K562 (cell line): ENCODE measurements at regions not wholly inside any gene's neighbourhood (a gene's known extent, or its start where the extent isn't known, plus 50 kb on each side); places are given as distances from the start of the nearest gene placed in this dataset.

Source experiments
- ATAC-seq: fragments of 200-7000 bp; cut with Tn5 transposase; 3 replicates; pipeline ENCODE4 v1.9.1; 2020; ENCODE audit warnings: moderate library complexity
- BruUV-seq: library from RNA; stranded (reverse); fragments of 400-500 nt; replicated peaks from 2 replicates; lab custom pipeline; 2021; lab: Mats Ljungman, UMichigan
- CTCF ChIA-PET: fragments of 300-600 bp; formaldehyde crosslinking; extraction: SDS; loops from one replicate; lab custom pipeline; 2021; ENCODE audit warnings: low intra/inter-chr PET ratio; lab: Yijun Ruan, JAX
- POLR2A ChIA-PET: fragments of 300-600, 350-650 bp; sonication (Branson Sonifier 250); formaldehyde crosslinking; extraction: SDS; loops from one replicate; lab custom pipeline; 2021; ENCODE audit warnings: antibody characterized with exemption, inconsistent platforms; lab: Yijun Ruan, JAX
- DNase-seq, 4 experiments: peaks; one replicate each; pipeline versions ENCODE4 v3.0.0 to v3.0.0-alpha.2; 2011 to 2018; ENCODE audit warnings: low spot score in 3 of 4, mixed read lengths in 3 of 4; ENCODE audit errors: extremely low read depth in 1 of 4
- FAIRE-seq: peaks from 2 replicates; lab custom pipeline; 2011; peaks lifted over from hg19 to GRCh38; lab: Jason Lieb, UNC
- H2AFZ ChIP-seq: 2 replicates; pipeline ENCODE4 v1.6.0; 2011; ENCODE audit warnings: low read depth, low read length, control low read depth, inconsistent platforms
- H3K27ac ChIP-seq: fragments of 200-600 bp; 3 replicates; pipeline ENCODE4 v1.8.0; 2011; ENCODE audit warnings: low read depth, mild to moderate bottlenecking, control low read depth, inconsistent platforms, low read length, moderate library complexity, mixed read lengths; ENCODE audit errors: extremely low read depth
- H3K27me3 ChIP-seq, 2 experiments: fragments of 300-600 bp in 1 of 2; 2 replicates in 1 of 2; 3 replicates in 1 of 2; pipeline versions ENCODE4 v1.6.0 to v1.8.0; 2011; ENCODE audit warnings: inconsistent platforms in 2 of 2, low read length in 2 of 2, mild to moderate bottlenecking in 1 of 2, mixed read lengths in 1 of 2, moderate library complexity in 1 of 2; ENCODE audit not compliant: control insufficient read depth in 2 of 2, insufficient read depth in 2 of 2
- H3K36me3 ChIP-seq: fragments of 300-600 bp; 3 replicates; pipeline ENCODE4 v1.8.0; 2011; ENCODE audit warnings: mild to moderate bottlenecking, low read length, inconsistent platforms; ENCODE audit not compliant: control insufficient read depth, insufficient read depth
- H3K4me1 ChIP-seq, 2 experiments: fragments of 200-600 bp in 1 of 2; replicated peaks in 1 of 2; 2 replicates in 1 of 2; 3 replicates in 1 of 2; pipeline versions ENCODE4 v1.5.1 to v1.8.0; 2011; ENCODE audit warnings: inconsistent platforms in 2 of 2, low read length in 2 of 2, mild to moderate bottlenecking in 1 of 2, mixed read lengths in 1 of 2, moderate library complexity in 1 of 2; ENCODE audit not compliant: control insufficient read depth in 2 of 2, insufficient read depth in 2 of 2
- H3K4me2 ChIP-seq: 2 replicates; pipeline ENCODE4 v1.6.1; 2011; ENCODE audit warnings: low read length, control low read depth, inconsistent platforms, mixed read lengths; ENCODE audit not compliant: insufficient read depth
- H3K4me3 ChIP-seq: fragments of 200-600 bp; sonication (generic), shearing (Covaris generic); 2 replicates; pipeline ENCODE4 v1.5.1; 2016; ENCODE audit warnings: control low read depth, inconsistent platforms
- H3K79me2 ChIP-seq: fragments of 200-600 bp; 3 replicates; pipeline ENCODE4 v1.8.0; 2011; ENCODE audit warnings: low read length, inconsistent platforms; ENCODE audit not compliant: control insufficient read depth, insufficient read depth
- H3K9ac ChIP-seq, 2 experiments: 2 replicates each; pipeline versions ENCODE4 v1.6.0 to v1.6.1; 2011; ENCODE audit warnings: low read depth in 2 of 2, low read length in 2 of 2, control low read depth in 1 of 2, inconsistent platforms in 1 of 2, mild to moderate bottlenecking in 1 of 2, mixed read lengths in 1 of 2; ENCODE audit not compliant: insufficient read depth in 1 of 2
- H3K9me1 ChIP-seq: one replicate; pipeline ENCODE4 v1.6.0; 2011; ENCODE audit warnings: inconsistent platforms, mild to moderate bottlenecking, low read length, moderate library complexity; ENCODE audit not compliant: control insufficient read depth, insufficient read depth
- H3K9me3 ChIP-seq: replicated peaks from 2 replicates; pipeline ENCODE4 v1.5.1; 2011; ENCODE audit warnings: low read depth, low read length, inconsistent platforms; ENCODE audit not compliant: control insufficient read depth, insufficient read depth
- H4K20me1 ChIP-seq: replicated peaks from 2 replicates; pipeline ENCODE4 v1.6.1; 2011; ENCODE audit warnings: low read length, inconsistent platforms, mixed read lengths; ENCODE audit not compliant: control insufficient read depth, insufficient read depth
- BCL6 ChIP-seq: fragments of 250-450 bp; sonication (Bioruptor Pico); IDR thresholded peaks from 2 replicates; pipeline ENCODE4 v1.4.0; 2020
- CHD4 ChIP-seq: fragments of 200-600 bp; sonication (generic); IDR thresholded peaks from 3 replicates; pipeline ENCODE4 v1.6.1; 2012; ENCODE audit warnings: low read depth, mild to moderate bottlenecking, mixed read lengths, low read length, inconsistent platforms; ENCODE audit not compliant: insufficient read depth, insufficient replicate concordance, poor library complexity, severe bottlenecking
- CREM ChIP-seq: IDR thresholded peaks from 2 replicates; pipeline ENCODE4 v1.6.1; 2014; ENCODE audit warnings: antibody characterized with exemption, low read depth
- RBM25 ChIP-seq: fragments of 200-400 bp; formaldehyde crosslinking; IDR thresholded peaks from 2 replicates; pipeline ENCODE4 v1.6.1; 2018; ENCODE audit warnings: low read length, low read depth, moderate library complexity; ENCODE audit not compliant: severe bottlenecking
- WGBS: fragments of 100-300 bp; shearing (Covaris generic); methylation state at CpG from one replicate; pipeline ENCODE4 v1.1.6; 2016; ENCODE audit warnings: low coverage, mixed read lengths; ENCODE audit not compliant: insufficient coverage; ENCODE audit errors: missing lambda C conversion rate; 5-methylcytosine and 5-hydroxymethylcytosine counted together
- in situ Hi-C: fragments of 300-500 bp; cut with MboI; formaldehyde crosslinking; loops from 4 replicates; pipeline ENCODE4 v1.15.0; 2018; ENCODE audit warnings: inconsistent platforms, mixed read lengths
- intact Hi-C: fragments of 100-400 bp; cut with micrococcal nuclease; formaldehyde crosslinking; loops from 2 replicates; pipeline ENCODE4 v1.14.2; 2022
- TF ChIP-seq, protein P1 (sequence below), 2 experiments: IDR thresholded peaks; 2 replicates each; pipeline ENCODE4 v1.6.1; 2012; ENCODE audit warnings: improper control_type of control experiment in 2 of 2, low read depth in 2 of 2, low read length in 2 of 2, borderline replicate concordance in 1 of 2
- TF ChIP-seq, protein P2 (sequence below): sonication (generic); formaldehyde crosslinking; IDR thresholded peaks from 2 replicates; pipeline ENCODE4 v1.8.1; 2022; ENCODE audit warnings: missing genetic modification reagents
- TF ChIP-seq, protein P3 (sequence below), 2 experiments: fragments of 450-650 bp; formaldehyde crosslinking in 1 of 2; IDR thresholded peaks; 2 replicates each; pipeline versions ENCODE4 v1.4.0 to v1.6.1; 2014 to 2020; ENCODE audit warnings: mild to moderate bottlenecking in 2 of 2, borderline replicate concordance in 1 of 2, low read depth in 1 of 2

DNA sequence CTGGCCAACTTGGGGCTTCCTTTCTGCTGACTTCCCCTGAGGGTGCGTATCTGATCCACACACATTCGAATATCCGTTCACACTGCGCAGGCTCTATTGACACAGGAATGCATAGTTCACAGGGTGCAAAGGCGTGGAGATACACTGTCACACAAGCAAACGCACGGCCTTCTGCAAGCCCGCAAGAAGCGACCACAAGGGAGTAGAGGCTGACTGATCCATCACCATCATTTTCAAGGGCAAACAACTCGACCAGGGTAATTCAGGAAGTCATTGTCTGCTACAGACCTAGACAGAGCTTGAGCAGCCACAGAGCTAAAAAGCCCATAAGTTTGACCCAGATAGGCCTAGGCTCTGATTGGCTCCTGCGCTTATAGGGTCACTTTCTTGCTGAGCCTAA, 392.3 kb downstream of the MN1 start (continued):
- TF ChIP-seq CREM, result no peak
- TF ChIP-seq, protein P1, sequence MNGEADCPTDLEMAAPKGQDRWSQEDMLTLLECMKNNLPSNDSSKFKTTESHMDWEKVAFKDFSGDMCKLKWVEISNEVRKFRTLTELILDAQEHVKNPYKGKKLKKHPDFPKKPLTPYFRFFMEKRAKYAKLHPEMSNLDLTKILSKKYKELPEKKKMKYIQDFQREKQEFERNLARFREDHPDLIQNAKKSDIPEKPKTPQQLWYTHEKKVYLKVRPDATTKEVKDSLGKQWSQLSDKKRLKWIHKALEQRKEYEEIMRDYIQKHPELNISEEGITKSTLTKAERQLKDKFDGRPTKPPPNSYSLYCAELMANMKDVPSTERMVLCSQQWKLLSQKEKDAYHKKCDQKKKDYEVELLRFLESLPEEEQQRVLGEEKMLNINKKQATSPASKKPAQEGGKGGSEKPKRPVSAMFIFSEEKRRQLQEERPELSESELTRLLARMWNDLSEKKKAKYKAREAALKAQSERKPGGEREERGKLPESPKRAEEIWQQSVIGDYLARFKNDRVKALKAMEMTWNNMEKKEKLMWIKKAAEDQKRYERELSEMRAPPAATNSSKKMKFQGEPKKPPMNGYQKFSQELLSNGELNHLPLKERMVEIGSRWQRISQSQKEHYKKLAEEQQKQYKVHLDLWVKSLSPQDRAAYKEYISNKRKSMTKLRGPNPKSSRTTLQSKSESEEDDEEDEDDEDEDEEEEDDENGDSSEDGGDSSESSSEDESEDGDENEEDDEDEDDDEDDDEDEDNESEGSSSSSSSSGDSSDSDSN (IDR thresholded peaks at IDR 0.05; ENCODE audit: borderline replicate concordance in 1 of 2, low read depth in 2 of 2, low read length in 2 of 2), result no peak
- TF ChIP-seq, protein P2, sequence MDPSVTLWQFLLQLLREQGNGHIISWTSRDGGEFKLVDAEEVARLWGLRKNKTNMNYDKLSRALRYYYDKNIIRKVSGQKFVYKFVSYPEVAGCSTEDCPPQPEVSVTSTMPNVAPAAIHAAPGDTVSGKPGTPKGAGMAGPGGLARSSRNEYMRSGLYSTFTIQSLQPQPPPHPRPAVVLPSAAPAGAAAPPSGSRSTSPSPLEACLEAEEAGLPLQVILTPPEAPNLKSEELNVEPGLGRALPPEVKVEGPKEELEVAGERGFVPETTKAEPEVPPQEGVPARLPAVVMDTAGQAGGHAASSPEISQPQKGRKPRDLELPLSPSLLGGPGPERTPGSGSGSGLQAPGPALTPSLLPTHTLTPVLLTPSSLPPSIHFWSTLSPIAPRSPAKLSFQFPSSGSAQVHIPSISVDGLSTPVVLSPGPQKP (CRISPR knock-in tag), result no peak
- TF ChIP-seq BCL6 (CRISPR knock-in tag), result no peak
- TF ChIP-seq, all 486 proteins: peak for 0

DNA sequence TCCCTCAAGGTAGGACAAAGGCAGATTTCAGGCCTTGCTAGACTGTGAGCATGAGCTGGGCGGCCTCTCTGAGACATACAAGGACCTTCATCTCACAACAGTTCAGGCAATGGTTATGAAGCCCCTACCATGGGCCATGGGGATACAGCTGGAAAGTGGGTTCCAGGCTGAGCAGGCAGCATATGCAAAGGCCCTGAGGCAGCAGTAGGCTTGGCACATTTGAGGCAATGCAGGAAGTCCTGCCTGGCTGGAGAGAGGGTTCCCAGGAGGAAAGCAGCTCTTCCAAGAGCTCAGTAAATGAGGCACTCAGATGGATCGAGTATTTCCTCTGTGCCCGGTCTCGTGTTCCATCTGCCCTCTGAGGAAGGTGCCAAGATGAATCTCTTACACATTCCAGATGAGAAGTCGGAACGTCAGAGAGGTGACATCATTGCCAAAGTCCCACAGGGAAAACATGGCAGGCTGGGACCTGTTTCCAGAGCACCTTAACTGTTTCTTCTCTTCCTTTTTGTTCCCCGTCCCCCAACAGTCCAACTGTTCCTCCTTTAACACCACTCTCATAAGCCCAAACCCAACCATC, 388.6 kb downstream of the MN1 start:
- Histone ChIP-seq H3K4me3 (no peak overlapping the region), H3K27ac (no peak overlapping the region), H3K4me1 (peaks cover 0 to 4% of the 10 kb centered on the region in 2 experiments; a peak in 2 of 5 replicates), H3K79me2 (no peaks in the 10 kb centered on the region), H2AFZ (no peak overlapping the region), H3K27me3 (peaks cover 0 to 7% of the 10 kb centered on the region in 2 experiments; a peak in 2 of 5 replicates), H4K20me1 (no peaks in the 10 kb centered on the region; the same call in 1 of the 2 replicates), H3K9me1 (no peaks in the 10 kb centered on the region), H3K9me3 (no peaks in the 10 kb centered on the region), H3K9ac (no peak overlapping the region), H3K4me2 (no peak overlapping the region), H3K36me3 (no peaks in the 10 kb centered on the region)
- CTCF ChIA-PET, result no interaction called here
- DNase-seq (no peak), ATAC-seq (no peak), FAIRE-seq (no peak)
- no TSS peak for BruUV-seq
- WGBS, result 7% methylated on average over 6 of the region's 7 CpGs
- in situ Hi-C loops (loop anchor here (25.0 kb wide), 2 partner anchors 399 to 599 kb away; partner anchors contain the start of gene MN1), intact Hi-C loops (no loop called here)
- POLR2A ChIA-PET, result interaction anchor here (0.5 to 0.7 kb wide), 3 partner anchors 381 to 1843 kb away, joined by 3 read pairs; no protein-coding TSS in a partner anchor
- TF ChIP-seq CHD4 (no peak), RBM25 (peak; percentile 22)
- TF ChIP-seq, protein P3, sequence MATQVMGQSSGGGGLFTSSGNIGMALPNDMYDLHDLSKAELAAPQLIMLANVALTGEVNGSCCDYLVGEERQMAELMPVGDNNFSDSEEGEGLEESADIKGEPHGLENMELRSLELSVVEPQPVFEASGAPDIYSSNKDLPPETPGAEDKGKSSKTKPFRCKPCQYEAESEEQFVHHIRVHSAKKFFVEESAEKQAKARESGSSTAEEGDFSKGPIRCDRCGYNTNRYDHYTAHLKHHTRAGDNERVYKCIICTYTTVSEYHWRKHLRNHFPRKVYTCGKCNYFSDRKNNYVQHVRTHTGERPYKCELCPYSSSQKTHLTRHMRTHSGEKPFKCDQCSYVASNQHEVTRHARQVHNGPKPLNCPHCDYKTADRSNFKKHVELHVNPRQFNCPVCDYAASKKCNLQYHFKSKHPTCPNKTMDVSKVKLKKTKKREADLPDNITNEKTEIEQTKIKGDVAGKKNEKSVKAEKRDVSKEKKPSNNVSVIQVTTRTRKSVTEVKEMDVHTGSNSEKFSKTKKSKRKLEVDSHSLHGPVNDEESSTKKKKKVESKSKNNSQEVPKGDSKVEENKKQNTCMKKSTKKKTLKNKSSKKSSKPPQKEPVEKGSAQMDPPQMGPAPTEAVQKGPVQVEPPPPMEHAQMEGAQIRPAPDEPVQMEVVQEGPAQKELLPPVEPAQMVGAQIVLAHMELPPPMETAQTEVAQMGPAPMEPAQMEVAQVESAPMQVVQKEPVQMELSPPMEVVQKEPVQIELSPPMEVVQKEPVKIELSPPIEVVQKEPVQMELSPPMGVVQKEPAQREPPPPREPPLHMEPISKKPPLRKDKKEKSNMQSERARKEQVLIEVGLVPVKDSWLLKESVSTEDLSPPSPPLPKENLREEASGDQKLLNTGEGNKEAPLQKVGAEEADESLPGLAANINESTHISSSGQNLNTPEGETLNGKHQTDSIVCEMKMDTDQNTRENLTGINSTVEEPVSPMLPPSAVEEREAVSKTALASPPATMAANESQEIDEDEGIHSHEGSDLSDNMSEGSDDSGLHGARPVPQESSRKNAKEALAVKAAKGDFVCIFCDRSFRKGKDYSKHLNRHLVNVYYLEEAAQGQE (IDR thresholded peaks at IDR 0.05; ENCODE audit: borderline replicate concordance), result no peak
- TF ChIP-seq, protein P3 (CRISPR knock-in tag; IDR thresholded peaks at IDR 0.05; ENCODE audit: low read depth), result no peak
